GM21367 (cell line): ENCODE measurements at regions not wholly inside any gene's neighbourhood (a gene's known extent, or its start where the extent isn't known, plus 50 kb on each side); places are given as distances from the start of the nearest gene placed in this dataset.
"Not testable (repeated sequence)": the region's sequence is repeated elsewhere in the genome, so short reads cannot be mapped to it uniquely, and the experiment has no call there.

Experiments
- ATAC-seq: cut with Tn5 transposase; IDR thresholded peaks from one replicate; pipeline ENCODE4 v1.9.1; 2021; ENCODE audit not compliant: unreplicated experiment

DNA sequence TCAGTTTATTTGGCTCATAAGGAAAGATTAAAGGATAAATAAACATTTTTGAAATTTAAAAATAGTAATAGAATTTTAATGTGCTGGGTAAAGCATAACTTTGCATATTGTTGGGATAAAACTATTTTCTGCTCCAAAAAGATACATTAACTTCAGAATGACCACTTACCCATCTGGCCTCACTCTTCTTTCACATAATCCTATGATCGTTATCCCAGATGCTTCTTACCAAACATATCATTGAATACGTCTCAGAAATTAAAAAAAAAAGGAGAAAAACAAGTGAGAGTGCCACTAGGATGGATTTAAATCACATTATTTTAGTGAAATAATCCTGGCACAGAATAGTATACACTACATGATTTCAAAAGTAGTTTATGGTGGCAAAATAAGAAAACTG, 677.5 kb upstream of the ZWINT start:
- ATAC-seq = no peak

GRCh38 chr10:57035310-57035709, 674.3 kb upstream of the ZWINT start:
- no peak for ATAC-seq

DNA sequence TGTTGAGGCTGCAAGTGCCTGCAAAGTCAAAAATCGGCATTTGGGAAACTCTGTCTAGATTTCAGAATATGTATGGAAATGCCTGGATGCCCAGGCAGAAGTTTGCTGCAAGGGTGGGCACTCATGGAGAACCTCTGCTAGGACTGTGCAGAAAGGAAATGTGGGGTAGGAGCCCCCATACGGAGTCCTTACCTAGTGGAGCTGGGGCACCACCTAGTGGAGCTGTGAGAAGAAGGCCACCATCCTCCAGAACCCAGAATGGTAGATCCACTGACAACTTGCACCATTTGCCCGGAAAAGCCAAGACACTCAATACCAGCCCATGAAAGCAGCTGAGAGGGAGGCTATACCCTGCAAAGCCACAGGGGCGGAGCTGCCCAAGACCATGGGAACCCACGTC, 671.2 kb upstream of the ZWINT start:
- ATAC-seq = not testable (repeated sequence)

GRCh38 chr10:57031346-57031745, 670.3 kb upstream of the ZWINT start:
- ATAC-seq = no peak

GRCh38 chr10:57026307-57026706, 665.2 kb upstream of the ZWINT start:
- ATAC-seq = no peak

DNA sequence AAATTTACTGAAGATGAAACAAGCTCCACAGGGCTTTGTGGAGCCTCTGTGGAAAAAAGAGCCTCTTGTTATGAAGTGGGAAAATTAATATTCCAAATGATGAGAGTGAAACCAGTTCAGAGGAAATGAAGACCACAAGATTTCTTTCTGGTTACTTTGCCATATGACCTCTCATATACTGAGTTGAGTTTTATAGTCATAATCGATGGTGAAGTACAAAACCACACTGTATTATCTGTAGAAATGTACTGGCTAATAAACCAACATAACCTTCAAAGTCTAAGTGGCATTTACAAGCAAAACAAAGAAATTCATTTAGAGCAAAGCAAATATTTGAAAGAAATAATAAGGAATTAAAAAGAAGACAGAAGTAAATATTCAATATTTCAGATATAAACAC, 662.6 kb upstream of the ZWINT start:
- no peak for ATAC-seq

- no peak for ATAC-seq
Observed at GRCh38 chr10:57018452-57018851, 657.4 kb upstream of the ZWINT start.

DNA sequence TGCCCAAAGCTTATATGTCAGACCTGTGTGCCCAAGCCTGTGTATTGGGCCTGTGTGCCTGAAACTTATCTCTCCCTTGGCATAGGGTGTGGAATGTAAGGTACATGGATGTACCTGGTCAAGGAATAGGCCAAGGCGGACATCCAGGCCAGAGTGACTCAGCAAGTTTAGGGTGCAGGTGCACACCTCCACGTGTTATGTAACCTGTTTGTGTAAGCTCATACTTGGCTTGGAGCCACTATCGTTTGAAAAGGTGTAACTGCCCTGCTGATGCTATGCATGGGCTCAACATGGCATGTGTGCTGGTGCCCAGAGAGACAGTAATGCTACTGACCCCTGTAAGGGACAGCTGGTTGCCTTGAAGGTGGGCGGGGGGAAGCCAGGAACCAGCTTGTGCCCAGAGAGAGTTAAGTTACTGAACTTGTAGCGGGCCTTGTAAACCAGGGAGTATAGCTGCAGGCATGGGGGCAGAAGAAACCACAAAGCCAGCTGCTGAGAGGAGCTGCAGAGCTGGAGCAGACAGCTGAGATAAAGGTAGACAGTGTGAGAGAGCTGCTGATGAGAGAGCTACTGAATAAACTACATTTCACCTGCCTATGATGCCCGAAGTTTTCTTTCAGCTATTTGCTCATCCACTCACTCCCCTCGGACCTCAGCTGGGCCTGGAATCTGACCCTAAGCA, 656.4 kb upstream of the ZWINT start:
- ATAC-seq = no peak

DNA sequence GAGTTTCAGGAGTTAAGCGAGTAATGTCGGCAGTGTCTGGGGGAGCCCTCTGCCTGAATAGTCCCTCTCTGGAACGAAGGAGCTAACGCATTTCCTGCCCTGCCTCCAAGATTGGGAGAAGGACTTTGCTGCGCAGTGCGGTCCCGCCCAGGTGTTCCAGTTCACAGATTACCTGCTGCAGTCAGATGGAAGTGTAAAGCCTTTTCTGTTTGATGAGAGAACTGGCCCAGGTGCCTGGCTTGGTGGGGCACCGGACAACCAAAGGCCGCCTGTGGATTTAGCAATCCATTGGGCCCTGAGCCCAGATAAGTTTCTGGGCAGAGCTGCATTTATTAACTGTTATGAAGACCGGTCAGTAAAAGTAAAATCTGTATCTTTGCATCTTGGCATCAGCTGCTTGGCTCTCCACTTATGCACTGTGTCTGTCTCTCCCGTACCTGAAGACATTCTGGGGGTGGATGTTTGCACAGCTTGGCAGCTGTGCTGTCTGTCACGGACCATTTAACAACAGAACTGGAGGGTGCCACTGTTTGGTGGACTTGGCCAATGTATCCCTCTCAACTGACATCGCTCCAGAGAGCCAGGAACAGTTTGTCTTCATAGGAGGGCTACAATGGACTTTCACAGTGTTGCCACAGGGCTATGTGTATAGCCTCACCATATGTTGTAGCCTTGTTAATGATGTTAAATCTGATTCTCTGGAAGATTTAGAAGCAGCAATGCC, 654.7 kb upstream of the ZWINT start:
- ATAC-seq = no peak

GRCh38 chr10:57015187-57015586, 654.1 kb upstream of the ZWINT start:
- no peak for ATAC-seq

DNA sequence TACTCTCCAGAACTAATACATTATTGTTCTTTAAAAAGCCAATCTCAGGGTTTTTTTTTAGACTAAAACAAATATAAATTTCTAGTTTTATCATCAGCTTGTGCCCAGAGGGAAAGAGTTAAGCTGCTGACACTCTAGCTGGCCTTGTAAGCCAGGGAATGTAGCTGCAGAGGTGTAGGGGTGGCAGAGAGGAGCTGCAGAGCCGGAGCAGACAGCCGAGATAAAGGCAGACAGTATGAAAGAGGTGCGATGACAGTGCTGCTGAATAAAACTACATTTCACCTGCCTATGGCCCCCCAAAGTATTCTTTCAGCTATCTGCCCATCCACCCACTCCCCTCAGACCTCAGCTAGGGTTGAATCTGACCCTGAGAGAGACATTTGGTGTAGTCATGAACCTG, 653.7 kb upstream of the ZWINT start:
- no peak for ATAC-seq

- ATAC-seq = no peak
Observed at GRCh38 chr10:57008189-57008588, 647.1 kb upstream of the ZWINT start.

GRCh38 chr10:56991591-56992069, 630.6 kb upstream of the ZWINT start:
- ATAC-seq = no peak

DNA sequence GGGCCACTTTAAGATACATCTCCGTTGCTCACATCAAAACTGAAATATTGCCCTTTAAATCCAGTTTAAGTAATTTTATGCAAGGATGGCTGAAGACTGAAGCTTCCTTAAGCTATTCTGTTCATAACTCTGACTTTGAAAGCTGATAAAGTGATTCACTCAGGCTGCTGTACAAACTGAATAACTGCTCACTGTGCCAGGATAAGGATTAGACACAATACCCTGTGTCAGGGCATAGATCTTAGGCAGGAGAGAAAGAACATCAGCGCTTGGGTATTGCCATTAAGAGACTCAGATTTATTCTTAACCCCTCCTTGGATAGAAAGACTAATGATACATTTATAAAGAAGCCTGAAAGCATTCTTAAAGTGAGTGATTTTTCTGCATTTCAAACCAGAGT, 614.5 kb upstream of the ZWINT start:
- ATAC-seq = no peak

DNA sequence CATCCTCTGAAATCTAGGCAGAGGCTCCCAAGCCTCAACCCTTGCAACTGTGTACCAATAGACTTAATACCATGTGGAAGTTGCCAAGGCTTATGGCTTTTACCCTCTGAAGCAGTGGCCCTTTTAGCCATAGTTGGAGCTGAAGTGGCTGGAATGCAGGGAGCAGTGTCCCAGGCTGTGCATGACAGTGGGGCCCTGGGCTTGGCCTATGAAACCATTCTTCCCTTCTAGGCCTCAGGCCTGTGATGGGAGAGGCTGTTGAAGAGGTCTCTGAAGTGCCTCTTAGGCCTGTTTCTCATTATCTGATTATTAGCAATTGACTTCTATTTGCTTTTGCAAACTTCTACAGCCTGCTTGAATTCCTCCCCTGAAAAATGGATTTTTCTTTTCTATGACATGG, 612.7 kb upstream of the ZWINT start:
- no peak for ATAC-seq

DNA sequence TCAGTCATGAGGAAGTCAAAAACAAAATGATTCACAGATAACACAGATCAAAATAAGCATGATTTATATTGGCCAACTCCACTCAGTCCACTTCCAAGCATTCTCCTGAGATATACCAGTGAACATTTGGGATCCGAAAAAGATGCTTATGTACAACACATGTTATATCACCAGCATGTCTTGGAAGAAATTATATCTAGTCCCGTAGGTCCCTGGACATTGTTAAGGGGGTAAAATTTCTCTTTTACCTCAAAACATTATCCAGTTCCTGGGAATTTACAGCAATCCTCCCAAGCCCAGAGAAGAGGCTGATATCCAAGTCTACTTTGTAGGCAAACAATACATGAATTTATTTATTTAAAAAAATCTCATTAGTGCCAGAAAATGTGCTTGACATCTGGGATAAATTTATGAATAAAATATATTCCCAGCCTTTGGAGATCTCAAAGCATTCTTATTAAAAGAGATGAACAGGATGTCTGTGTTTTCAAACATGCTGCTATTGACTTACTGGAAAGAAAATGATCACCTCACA, 582.2 kb upstream of the ZWINT start:
- no peak for ATAC-seq

- ATAC-seq = no peak
Observed at GRCh38 chr10:56934515-56934914, 573.5 kb upstream of the ZWINT start.

GRCh38 chr10:56928714-56929113, 567.7 kb upstream of the ZWINT start:
- no peak for ATAC-seq

- ATAC-seq = no peak
Observed at GRCh38 chr10:56927701-56928100, 566.6 kb upstream of the ZWINT start.

DNA sequence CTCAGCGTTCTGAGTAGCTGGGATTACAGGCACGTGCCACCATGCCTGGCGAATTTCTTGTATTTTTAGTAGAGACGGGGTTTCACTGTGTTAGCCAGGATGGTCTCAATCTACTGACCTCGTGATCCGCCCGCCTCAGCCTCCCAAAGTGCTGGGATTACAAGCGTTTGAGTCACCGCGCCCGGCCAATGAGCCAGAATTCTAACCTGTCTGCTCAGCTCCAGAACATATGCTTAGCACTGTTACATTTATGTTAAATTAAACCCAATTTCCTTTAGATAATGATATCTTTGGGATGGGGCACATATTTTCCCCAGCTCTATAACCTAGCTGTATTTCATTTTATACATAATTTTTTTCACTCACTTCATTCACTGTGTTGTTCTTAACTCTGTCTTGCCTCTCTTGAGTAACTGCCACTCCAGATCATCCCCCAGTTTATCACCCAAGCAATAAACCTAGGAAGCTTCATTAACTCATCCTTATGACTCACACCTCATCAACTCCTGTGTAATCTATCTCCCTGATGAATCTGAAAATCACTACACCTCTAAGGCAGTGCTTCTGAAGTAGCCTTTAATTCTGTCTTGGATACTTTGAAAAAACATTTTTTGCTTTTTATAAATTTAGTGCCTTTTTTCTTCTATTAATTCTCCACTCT, 559.7 kb upstream of the ZWINT start:
- no peak for ATAC-seq

GRCh38 chr10:56912043-56912442, 551.0 kb upstream of the ZWINT start:
- ATAC-seq = no peak

DNA sequence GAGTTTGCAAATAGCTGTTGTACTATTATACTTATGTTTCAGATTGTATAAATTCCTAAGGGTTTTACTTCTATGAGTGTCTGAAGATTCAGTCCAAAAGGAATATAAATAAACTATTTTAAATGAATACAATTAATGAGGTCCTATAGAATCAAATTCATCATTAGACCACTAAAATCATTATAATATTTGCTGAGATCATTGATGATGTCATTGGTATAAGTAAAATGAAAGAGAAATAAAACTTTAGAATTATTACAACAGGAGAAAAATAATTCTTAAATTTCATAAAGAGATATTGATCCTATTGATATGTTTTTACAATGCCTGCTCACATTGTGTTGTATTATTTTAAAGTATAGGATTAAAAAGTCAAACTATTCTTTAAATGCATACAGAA, 544.0 kb upstream of the ZWINT start:
- no peak for ATAC-seq
